GM12873 (cell line): ENCODE measurements at regions not wholly inside any gene's neighbourhood (a gene's known extent, or its start where the extent isn't known, plus 50 kb on each side); places are given as distances from the start of the nearest gene placed in this dataset.

Experiments
- TF ChIP-seq, protein P1 (sequence below): IDR thresholded peaks from 2 replicates; pipeline ENCODE4 v1.5.1; 2012; ENCODE audit warnings: low read depth, mild to moderate bottlenecking, moderate library complexity, low read length, control low read depth; ENCODE audit not compliant: insufficient read depth; ENCODE audit errors: missing control alignments

DNA sequence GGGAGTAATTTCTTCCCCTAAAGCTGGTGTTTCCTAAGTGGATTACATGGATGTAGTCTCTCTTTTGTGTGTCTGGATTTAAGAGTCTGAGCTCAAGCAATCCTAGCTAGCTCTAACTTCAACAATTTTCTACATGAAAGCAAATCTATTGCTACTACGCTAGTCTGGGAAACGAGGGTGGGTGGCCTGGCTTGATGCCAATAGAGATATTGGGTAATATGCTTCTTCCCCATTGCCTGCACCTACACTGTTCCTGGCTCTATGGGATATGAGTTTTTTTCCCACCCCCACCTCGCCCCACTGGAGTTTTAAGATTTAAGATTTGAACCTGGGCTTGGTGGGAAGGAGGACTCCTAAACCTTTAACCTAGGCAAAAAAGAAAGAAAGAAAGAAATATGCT is 158.8 kb downstream of the RBM46 start:
- TF ChIP-seq, protein P1, sequence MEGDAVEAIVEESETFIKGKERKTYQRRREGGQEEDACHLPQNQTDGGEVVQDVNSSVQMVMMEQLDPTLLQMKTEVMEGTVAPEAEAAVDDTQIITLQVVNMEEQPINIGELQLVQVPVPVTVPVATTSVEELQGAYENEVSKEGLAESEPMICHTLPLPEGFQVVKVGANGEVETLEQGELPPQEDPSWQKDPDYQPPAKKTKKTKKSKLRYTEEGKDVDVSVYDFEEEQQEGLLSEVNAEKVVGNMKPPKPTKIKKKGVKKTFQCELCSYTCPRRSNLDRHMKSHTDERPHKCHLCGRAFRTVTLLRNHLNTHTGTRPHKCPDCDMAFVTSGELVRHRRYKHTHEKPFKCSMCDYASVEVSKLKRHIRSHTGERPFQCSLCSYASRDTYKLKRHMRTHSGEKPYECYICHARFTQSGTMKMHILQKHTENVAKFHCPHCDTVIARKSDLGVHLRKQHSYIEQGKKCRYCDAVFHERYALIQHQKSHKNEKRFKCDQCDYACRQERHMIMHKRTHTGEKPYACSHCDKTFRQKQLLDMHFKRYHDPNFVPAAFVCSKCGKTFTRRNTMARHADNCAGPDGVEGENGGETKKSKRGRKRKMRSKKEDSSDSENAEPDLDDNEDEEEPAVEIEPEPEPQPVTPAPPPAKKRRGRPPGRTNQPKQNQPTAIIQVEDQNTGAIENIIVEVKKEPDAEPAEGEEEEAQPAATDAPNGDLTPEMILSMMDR, result no peak

DNA sequence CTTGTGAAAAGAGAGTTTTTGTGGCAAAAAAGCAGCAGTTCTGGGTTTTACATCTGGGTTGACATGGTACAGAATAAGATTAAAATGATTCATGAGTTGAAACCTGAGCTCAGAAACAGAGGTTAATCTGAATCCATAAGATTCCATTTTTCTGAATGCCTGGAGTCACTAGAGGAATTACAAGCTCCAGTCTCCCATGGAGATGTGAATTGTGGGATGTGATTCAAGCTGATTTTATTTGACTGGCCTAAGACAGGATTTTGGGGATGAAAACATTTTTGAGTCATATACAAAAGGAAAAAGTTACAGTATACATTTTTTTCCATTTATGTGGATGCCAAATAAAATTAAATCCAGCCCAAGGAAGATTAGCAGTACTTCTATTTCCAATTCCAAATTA is 161.1 kb downstream of the RBM46 start:
- TF ChIP-seq, protein P1, result no peak

DNA sequence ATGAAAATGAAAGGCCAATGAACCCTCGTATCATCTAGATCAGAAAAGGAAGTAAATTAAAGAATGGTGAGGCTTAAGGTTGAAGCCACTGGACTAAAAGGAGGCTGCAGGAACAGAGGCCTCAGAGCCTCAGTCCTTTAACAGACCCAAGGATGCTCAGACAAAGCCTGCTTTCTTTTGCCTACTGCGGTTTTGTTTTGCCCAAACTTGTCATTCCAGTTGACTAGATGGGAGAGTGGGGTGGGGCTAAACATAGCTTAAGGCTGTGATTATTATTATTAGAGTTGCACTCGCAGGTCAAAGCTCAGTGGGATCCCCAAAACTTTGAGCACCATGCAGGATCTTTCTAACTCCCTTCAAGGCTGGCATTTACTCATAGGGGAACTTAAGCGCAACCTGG is 163.9 kb downstream of the RBM46 start:
- TF ChIP-seq, protein P1, result no peak

DNA sequence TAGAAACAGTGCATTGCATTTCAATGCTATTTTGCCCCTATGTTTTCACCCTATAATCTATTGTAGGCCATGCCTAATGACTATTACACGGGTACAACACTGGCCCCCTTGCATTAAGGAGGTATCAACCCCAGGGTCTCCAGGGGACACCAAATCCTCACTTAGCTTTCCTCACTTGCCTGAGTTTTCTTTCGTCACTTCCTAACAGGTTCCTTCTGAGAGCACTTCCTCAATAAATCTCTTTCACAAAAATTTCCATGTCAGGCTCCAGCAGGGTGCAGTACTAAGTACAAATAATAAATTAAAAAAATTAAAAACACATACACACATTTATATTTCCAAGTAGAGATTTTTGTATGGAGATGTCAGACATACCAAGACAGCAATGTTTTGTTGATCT is 165.0 kb downstream of the RBM46 start:
- TF ChIP-seq, protein P1, result no peak

DNA sequence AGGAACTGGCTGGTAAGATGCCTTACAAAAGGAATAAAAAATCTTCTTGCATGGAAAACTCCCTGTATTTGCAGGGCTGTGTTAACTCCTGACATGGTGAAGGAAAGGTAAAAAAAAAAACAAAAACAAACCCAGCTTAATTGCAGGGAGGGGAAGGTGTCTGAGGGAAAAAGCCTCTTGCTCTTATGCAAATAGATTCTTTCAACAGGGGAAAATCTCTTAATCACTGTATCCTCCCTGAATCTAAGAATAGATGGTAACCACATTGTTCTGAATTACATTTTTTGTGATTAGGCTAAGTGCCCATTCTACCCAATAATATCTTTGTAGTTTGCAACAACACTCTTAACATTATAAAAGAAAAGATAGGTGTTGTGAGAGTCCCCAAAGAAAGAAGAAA is 172.6 kb downstream of the RBM46 start:
- TF ChIP-seq, protein P1, result no peak

DNA sequence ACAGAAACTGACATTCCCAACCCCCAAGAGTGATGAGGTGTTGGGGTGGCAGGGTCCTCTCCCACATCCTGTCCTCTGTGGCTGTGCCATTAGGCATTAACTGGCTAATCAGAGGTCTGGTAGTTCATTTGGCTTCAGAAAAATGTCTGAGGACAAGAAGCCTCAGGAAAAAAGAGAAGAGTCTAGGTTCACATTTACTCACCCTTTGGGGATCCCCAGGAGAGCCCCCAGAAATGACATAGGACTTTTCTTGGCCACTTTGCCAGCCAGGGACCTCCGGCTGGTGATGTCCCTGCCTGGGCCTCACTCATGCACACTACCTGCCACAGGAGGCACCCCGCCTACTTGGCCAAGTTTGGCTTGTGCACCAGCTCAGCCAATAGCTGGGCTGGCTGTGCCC is 173.0 kb downstream of the RBM46 start:
- TF ChIP-seq, protein P1, result no peak

DNA sequence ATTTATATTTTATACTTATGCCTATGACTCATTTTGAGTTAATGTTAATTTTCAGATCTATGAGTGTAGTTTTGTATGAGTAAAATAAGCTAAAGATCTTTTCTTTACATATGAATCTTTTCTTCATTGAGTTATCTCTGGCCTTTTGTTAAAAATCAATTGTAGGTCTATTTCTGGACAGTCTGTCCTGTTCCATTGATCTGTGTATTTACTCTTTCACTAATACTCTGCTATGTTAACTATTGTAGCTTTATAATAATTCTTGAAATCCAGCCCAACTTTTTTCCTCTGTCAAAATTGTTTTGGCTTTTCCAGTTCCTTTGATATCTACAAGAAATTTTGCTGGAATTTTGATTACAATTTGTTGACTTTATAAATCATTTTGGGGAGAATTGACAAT is 177.0 kb downstream of the RBM46 start:
- TF ChIP-seq, protein P1, result no peak
